Keratinocyte (primary cell): ENCODE measurements at regions not wholly inside any gene's neighbourhood (a gene's known extent, or its start where the extent isn't known, plus 50 kb on each side); places are given as distances from the start of the nearest gene placed in this dataset.

Experiments
- CTCF ChIP-seq, 3 experiments: IDR thresholded peaks in 1 of 3; conservative IDR thresholded peaks in 1 of 3; optimal IDR thresholded peaks in 1 of 3; 2 replicates in 2 of 3; 3 replicates in 1 of 3; pipeline versions ENCODE3 to v1.5.1; 2011; ENCODE audit warnings: low read length in 3 of 3, mild to moderate bottlenecking in 3 of 3, moderate library complexity in 2 of 3, control low read depth in 1 of 3, inconsistent platforms in 1 of 3; ENCODE audit not compliant: insufficient read depth in 2 of 3; ENCODE audit errors: extremely low read depth in 1 of 3
- EZH2 ChIP-seq: IDR thresholded peaks from one replicate; pipeline ENCODE4 v1.6.1; 2012; ENCODE audit warnings: inconsistent platforms, mild to moderate bottlenecking, low read length, moderate library complexity

GRCh38 chr5:175015028-175015685 is 290.8 kb downstream of the MSX2 start:
- TF ChIP-seq EZH2 (no peak), CTCF (optimal IDR thresholded peaks at IDR 0.05 in 1 of 3, IDR thresholded peaks at IDR 0.05 in 1 of 3, conservative IDR thresholded peaks at IDR 0.05 in 1 of 3; ENCODE audit: extremely low read depth in 1 of 3, insufficient read depth in 2 of 3, low read length in 3 of 3) (no peak)
